ENCODE measurements at regions not wholly inside any gene's neighbourhood (a gene's known extent, or its start where the extent isn't known, plus 50 kb on each side); places are given as distances from the start of the nearest gene placed in this dataset.

DNA sequence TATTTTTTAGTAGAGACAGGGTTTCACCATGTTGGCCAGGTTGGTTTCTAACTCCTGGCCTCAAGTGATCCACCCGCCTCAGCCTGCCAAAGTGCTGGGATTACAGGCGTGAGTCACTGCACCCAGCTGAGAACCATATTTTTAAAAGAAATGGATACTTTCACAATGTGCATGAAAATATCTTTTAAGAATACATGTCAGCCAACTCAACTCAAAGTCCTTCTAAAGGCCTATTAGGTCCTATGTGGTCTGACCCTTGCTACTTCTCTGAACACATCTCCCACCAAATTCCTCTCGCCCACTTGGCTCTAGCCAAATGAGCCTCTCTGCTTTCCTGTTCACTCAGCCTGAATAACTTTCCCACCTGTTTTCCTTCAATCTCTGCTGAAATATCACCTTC, 119.6 kb downstream of the MTX2 start:
- DNase-seq (ENCODE audit: low spot score): no peak

DNA sequence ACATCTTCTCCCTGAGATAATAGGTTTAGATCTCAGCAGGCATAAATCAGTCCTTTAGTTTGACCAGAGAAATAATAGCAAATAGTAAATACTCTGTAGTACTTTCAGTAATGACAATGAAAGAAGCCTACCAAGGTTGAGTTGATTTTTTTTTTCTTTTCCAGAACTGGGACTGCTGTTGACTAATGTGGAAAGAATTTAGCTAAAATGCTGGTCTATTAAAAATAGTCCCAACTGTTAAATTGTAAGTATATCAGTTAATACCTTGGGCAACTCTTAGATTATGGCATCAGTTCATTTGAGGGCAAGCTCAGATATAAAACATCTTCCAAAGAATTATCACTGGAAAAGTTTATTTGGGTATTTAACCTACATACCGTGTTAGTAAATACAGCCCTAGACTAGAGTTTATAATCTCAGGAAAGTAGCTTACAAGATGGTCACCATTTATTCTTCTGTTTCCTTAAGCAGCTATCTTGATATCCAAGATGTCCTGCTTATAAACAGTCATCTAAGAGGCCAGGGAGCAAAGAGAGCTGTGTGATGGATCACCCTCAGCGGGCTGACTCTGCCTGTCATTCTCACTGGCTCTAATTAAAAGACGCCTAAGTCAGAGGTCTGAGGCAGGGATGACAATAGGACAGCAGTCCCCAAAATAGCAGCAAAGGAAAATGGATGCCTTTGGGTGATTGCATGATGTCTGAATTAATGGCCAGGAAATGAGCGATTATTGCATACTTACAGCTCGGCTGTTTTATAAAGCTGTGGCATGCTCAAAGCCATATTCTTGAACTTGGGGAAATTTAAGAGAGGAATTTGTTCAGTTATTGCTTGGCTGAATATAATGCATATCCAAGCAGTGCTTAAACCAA, 121.3 kb downstream of the MTX2 start:
- no peak for DNase-seq (ENCODE audit: low spot score)

DNA sequence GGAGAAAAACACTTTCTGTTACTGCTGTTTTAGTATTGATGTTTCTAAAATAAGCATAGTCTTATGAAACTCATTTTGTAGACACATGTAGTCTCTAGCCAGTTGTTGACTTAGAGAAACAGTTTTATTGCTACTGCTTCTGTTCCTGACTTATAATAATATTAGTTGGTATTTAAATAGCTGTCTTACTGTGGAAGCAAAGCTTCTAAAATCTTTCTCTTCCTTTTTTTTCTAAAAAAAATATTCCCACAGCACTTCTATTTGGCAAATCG, 121.8 kb downstream of the MTX2 start:
- DNase-seq (ENCODE audit: low spot score): no peak

DNA sequence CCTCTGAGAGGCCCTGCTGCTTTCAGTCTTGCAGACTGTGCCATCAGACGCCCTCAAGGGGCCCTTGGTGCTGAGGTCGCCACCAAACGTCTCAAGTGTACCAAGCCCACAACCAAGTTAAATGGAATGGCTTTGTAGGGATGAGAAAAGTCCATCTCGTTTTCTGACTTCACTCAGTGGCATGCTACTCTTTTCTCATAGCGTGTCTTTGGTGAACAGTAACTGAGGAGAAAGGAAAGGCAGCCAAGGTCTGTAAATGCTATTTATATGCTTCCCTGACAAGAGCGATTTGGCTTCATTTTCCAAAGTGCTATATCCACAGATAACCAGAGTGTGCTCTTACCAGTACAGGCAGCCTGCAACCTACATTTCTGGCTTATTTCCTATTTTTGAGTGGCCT, 123.0 kb downstream of the MTX2 start:
- no peak for DNase-seq (ENCODE audit: low spot score)

DNA sequence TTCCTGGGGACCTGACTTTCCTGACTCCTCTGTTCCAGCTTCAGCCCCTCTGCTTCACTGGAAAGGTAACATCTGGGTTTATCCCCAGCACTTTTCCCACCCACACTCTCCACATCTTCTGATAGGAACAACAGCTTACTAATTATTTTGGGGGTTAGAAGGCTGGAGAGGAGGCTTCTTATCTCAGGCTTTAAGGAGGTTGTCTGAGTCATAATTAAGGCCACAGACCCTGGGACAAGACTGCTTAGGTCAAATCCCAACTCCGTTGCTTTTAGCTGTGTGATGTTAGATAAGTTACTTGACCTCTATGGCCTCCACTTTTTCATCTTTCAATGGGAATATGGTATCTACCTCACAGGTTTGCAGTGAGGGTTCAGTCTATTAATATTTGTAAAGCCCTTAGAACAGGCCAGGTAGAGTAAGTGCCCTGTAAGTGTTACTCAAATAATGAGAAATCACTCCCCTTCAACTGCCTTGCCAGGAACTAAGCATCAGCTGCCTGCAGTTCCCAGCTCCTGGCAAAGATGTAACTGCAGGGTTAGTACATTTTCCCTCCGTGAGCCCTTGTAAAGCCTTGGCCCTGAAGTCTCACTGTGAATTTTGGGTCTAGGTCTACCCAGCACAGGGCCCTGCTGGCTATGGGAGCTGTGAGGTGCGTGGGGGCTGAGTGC, 123.6 kb downstream of the MTX2 start:
- no peak for DNase-seq (ENCODE audit: low spot score)

DNA sequence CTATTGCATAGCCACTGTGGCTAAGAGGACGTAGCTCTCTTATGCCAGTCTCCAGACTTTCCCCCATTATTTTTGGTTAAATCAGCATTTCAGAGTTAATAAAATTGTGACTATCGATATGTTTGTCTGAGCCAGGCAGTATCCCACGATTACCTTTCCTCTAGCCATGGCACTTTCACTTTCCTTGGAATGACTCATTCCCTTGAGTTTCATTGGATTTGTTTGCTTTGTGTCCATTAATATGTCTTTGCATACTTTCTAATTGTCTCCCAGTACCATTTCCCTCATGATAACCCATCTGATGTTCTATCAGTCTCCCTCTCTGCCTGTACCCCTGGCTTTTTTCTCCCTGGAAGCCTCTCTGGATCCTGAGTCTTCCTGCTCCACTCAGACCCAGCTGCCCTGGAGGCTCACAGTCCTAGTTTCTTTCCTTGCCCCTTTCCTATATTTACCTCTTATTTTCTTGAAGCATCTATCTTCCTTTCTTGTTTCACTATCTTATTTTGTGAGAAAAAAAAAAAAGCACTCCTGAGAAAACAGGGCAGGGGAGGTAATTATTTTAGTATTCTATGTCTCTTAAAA, 126.1 kb downstream of the MTX2 start:
- no peak for DNase-seq (ENCODE audit: low spot score)

DNA sequence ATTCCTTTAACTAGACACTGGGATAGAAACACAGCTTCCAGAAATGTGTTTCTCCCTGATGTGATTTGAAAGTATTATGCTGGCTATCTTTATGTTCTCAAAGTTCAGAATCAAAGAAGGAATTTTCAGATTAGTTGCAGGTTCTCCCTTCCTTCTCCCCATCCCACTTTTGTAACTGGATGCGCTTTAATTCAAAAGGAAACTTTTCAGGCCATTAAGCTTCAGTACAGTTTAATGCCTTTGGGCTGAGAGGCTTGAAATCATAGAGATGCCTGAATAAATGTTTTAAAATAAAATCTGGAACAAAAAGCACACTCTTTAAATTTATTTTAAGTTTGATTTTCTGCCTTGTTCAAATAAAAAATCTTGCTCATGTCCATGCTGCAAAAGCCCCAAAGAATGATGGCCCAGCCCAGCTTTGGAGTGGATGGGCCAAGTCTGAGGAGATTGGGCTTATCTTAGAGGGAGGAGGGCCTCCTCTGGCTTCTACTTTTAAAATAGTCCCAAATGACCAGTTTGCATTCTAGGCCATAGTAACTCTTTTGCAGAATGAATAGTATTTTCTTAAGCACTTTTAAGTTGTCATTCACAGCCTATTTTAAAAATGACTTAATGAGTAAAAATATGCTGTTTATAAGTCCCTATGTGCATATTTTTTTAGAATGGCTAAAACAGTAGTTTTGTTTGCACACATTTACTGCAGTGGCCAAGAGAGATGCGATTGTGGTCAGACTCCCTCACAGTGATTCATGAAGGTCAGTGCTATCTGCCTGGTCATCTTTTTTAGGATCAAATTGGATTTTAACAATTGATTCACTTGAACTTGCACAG, 129.2 kb downstream of the MTX2 start:
- no peak for DNase-seq (ENCODE audit: low spot score)

DNA sequence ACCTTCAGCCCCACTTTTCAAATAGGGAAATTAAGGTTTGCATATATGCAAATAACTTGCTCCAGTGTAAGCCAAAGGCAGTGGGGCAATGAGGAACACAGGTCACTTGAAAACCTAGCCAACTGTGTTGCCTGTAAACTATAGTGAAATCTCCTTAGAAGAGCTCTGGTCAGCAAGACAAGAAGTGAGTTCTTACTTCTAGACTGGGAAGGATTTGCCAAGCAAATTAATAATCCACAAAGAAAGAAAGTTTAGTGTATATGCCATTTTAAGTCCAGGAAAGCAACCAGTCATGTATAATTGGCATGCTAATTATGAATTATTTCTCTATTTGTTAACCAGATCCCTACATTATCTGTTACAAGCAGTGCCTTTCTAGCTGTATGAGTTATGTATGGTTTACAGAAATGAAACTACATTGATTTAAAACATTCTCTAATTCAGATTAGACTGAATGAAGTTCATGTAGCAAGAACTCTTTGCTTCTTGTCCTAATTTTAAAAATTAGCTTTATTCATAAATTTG, 129.9 kb downstream of the MTX2 start:
- DNase-seq (ENCODE audit: low spot score): no peak

DNA sequence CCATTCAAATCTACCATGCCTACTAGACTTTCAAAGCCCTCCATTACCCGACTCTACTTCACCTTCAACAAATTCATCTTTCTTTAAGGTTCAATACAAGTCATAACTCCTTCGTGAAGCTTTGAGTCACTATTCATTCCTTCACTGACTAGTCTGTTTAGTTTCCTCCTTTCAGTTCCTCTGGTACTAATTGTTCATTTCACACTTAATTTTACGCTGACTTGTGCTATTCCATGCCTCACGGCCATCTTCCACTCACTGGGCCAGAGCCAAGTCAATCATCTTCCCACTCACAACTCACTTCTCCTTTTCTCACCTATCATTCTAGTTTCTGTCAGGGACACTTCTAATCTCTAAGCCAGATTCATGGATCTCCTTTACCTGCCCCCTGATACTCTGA, 136.2 kb downstream of the MTX2 start:
- no peak for DNase-seq (ENCODE audit: low spot score)

DNA sequence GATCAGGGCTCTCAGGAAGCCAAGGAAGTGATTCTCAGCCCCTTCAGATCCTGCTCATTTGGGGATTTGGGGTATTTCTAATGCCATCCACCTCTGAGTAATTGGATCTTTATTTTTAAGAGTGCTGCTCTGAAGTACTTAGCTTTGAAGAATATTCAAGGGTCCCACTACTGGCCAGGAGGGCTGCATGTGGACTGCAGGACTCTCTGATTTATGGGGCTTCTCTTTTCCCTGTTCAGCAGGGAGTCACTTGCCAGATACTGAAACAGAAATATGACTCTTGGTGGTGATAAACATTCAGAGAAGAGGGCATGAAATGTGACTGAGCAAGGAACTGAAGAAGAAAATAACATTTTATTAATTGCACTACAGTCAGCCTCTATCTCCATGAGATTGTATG, 138.5 kb downstream of the MTX2 start:
- no peak for DNase-seq (ENCODE audit: low spot score)

DNA sequence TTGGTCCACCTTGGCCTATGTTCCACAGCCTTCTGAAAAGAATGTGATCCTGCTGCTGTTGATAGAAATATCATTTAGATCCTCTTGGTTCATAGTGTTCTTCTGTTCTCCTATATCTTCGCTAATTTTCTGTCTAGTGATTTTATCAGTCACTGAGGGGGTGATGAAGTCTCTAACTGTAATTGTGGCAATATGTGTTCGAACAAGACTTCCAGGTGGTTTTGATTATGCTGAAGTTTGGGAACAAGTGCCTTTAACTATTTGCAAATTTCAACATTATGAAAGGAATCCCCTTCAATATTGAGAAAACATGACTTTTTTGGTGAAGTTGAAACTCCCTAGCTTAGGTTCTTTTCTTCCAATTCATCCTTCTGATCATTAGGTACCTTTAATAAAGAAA, 140.4 kb downstream of the MTX2 start:
- no peak for DNase-seq (ENCODE audit: low spot score)

DNA sequence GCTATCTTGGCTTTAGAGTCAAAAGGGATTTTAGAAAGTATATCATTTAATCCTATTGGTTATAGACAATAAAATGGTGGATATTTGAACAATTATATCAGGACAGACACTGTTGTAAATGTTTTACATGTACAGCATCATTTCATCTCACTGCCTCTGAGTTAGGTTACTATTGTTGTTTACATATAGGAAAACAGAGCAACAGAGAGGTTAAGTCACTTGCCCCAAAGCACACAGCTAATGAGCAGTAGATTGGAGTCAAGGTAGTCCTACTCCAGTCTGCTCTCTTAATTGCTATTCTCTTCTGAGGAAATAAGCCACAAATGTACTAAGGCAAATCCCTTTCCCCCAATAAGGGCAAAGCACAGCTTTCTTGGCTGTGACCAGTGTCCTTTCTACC, 142.9 kb downstream of the MTX2 start:
- no peak for DNase-seq (ENCODE audit: low spot score)

DNA sequence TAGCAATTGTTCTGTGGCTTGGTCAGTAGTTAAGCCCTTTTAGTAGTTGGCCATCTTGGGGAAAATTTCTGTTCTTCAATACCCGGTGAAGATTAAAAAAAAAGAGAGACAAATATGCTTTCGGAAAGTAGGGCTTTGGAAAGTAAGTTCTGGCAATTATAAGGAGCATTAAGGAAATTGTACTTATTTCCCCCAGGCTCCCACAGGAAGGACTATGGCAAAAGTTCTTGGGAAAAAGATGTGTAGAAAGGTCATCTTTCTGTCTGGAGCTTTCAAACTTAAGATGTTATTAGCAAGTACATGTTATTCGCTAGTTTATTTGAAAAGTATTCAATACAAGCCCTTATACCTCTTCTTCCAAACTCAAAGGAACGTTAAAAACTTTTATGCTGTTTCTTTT, 144.5 kb downstream of the MTX2 start:
- DNase-seq (ENCODE audit: low spot score): no peak

DNA sequence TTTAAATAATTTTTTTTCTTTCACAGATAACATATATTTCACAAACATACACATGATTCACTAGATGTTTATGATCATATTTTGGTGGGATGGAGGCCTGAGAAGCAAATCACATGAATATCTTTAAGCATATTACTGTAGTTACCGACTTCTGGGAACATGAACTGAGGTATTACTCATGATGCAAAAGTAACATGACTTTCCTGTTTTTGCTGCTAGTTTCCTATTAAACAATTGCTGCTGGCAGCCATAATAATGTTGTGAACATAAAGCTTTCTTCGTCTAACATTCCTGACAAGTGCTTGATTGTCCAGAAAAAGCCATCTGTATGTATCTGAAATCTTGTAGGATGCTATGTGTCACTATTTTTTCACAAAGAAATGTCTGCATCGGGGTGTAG, 145.4 kb downstream of the MTX2 start:
- DNase-seq (ENCODE audit: low spot score): no peak

DNA sequence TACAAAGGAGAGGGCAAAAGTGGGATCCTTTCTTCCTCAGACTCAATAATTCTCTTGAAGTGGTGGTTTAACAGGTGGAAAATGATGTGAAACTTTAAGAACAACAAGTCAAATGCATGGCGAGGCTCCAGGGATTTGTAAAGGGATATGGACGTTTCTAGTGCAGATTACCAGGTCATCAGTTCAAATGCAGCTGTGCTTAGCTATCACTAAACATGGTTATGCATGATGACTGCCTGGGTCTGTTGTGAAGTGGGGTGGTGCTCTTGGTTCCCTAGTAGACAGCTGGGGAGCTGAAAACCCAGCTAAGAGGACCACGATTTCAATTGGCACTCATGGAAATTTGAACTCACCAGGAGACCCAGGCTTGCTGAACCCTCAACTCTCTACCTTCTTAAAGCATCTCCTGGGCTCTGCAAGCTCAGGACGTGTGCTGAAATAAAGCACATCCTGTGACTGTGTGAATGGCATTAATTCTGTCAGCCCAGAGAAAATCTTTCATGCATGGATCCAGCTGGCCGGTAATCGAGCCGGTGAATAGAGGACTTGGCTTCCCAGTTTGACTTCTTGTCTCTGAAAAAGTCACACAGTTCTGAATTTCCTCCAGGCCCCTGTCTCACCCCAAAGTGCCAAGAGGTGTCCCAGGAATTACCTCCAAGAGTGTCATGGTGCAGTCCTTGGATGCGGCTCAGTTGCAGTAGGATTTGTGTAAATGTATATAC, 146.1 kb downstream of the MTX2 start:
- no peak for DNase-seq (ENCODE audit: low spot score)

DNA sequence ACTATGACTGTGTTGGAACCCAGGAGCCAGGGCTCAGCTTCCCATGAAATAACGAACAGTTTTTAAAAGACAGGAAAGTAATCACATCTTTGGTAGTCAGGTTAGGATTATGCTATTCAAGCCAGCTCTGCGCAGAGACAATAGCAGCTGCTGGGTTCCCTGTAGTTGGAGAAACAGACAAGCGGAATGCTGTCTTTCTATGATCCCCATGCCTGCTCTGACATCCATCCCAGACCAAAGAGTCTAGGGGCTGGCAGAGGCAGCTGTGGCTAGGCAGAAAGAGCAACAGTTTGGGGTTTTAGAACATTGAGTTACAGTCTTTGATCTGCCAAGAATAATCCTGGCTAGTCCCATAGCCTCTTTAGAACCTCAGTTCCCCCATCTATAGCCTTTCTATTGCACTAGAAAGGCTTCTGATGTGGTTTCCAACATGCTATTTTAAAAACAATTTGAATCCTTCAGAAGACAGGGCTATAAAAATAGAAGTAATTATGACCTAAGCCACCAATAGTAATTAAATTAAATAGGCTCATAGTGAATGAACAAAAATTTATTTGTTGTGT, 146.8 kb downstream of the MTX2 start:
- DNase-seq (ENCODE audit: low spot score): no peak

DNA sequence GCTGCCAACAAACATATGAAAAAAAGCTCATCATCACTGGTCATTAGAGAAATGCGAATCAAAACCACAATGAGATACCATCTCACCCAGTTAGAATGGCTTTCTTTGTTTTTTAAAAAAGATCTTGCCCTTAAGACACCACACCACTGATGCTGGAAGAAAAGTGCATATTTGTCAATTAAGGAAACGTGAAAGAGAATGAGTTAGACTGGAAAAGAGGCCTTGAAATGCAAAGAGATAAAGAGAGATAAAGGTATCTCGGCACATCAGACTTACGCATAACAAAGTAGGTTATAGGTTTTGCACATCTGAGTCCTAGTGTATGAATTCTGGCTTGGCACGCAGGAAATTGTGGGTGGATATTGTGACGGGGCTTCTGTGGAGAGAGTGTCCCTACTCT, 149.5 kb downstream of the MTX2 start:
- no peak for DNase-seq (ENCODE audit: low spot score)

DNA sequence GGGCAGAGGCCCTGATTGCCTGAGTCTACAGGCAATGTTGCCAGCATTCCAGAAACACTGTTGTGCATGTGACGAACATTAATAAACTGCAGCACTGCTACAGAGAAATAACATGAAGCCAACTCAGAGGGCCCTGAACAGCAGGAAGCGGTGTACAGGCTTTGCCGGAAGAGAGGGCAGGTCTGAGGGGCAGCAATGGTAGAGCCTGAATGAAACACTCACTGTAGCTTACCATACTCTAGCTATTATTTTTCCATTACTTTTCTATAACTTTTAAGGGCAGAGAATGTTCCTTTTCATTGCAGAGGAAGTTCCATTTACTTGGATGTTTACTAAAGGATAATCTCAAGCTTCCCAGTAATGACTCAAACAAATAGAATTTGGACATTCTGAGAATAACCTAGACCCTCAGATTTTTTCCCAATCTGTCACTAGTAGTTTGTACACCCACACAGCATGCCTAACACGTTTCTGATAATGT, 150.4 kb downstream of the MTX2 start:
- no peak for DNase-seq (ENCODE audit: low spot score)

DNA sequence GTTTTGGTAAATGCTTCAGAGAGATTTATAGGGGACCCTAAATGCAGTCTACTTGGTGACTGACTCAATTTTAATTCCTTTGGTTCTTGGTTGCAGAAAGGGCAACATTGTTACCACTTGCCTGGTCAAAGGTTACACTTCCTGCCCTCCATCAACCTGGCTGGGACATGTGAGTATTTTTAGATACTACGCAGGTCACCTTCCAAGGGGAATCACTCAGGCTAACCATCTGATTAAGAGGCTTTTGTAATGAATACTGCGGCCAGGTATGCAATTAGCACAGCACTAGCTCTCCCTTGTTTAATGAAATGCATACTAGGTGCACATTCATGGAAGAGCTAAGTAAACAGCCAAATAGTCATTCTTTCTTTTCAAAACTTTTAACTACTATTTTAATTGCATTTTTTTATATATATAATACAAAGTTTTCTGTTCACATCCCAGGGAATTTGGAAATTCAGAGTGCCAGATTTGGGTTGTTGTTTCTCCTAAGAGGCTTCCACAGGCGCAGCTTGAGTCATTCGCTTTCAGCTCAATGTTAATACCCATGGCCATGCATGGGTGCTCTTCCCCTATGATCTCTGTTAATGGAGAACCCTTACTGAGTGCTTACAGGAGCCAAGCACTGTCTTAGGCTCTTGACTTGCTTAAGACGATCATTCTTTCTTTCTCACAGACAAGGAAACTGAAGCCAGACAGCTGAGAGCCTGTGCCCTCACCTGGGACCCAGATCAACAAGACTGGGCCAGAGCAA, 152.2 kb downstream of the MTX2 start:
- no peak for DNase-seq (ENCODE audit: low spot score)

DNA sequence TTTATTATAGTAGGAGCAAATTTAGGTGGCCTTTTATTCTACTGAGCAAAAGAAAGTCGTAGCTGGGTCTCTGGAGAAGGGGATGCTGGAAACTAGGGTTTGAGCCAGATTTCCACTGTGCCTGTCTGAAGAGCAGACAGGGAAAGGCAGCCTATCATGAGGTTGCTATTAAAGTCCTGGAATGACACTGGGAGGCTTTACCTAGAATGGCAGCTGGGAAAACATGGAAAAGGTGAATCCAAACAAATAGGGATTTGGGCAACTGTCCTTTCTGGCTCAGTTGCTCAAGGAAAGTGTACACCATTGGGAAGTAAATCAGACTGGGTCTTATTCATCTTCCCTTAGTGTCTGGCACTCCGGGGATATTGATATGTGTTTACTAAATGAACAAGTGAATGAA, 154.6 kb downstream of the MTX2 start:
- no peak for DNase-seq (ENCODE audit: low spot score)

DNA sequence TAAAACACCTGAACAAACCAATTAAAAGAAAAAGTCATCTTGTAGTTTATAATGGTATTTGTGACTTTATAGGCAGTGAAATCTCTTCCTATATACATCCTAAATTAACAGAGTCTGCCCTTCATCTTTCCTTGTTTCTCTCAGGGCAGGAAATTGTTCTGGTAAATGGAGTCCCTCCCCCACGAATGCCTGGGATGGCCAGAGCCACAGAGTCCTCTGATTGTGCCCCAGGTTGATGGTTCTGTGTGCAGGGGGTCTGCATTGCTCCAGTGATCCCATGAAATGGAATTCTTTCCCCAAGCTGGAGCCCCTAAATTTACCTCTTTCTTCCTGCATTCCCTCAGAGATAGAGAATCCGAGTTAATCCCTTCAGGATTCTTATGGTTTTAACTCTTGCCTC, 155.5 kb downstream of the MTX2 start:
- no peak for DNase-seq (ENCODE audit: low spot score)

All from hematopoietic multipotent progenitor cell treated with erythropoietin and hydrocortisone succinate and interleukin-3 and kit ligand, for 17 days (in vitro differentiated cells).